ENCODE measurements at regions not wholly inside any gene's neighbourhood (a gene's known extent, or its start where the extent isn't known, plus 50 kb on each side); places are given as distances from the start of the nearest gene placed in this dataset.

- TF ChIP-seq MTA3 (CRISPR knock-in tag; IDR thresholded peaks at IDR 0.05) (no peak), MAZ (IDR thresholded peaks at IDR 0.05; ENCODE audit: borderline replicate concordance, low read depth, low read length) (no peak), MAZ (CRISPR knock-in tag; IDR thresholded peaks at IDR 0.05; ENCODE audit: low read depth) (no peak)
Measured at GRCh38 chr12:59087077-59087673, 166.9 kb upstream of the LRIG3 start.

All from HepG2 (cell line).